ENCODE measurements at regions not wholly inside any gene's neighbourhood (a gene's known extent, or its start where the extent isn't known, plus 50 kb on each side); places are given as distances from the start of the nearest gene placed in this dataset.

- no peak overlapping the region for H3K27ac ChIP-seq (replicated peaks)
- no peaks in the 10 kb centered on the region for H3K27me3 ChIP-seq (ENCODE audit: low read depth)
- DNase-seq: no peak
- H3K4me1 ChIP-seq: no peaks in the 10 kb centered on the region
- no peak overlapping the region for H3K4me3 ChIP-seq
- no peaks in the 10 kb centered on the region for H3K36me3 ChIP-seq
- intact Hi-C loops (cut with micrococcal nuclease): no loop called here
- H3K9me3 ChIP-seq (replicated peaks): peaks cover 10% of the 10 kb centered on the region
- no peak for TF ChIP-seq CTCF (IDR thresholded peaks at IDR 0.05; ENCODE audit: borderline replicate concordance)
These were observed 816.5 kb downstream of the EFNA5 start for GRCh38 chr5:106854105-106854687.

- DNase-seq: no peak
- peaks cover 10% of the 10 kb centered on the region for H3K9me3 ChIP-seq (replicated peaks)
- no peaks in the 10 kb centered on the region for H3K4me1 ChIP-seq
- no peak overlapping the region for H3K4me3 ChIP-seq
- intact Hi-C loops (cut with micrococcal nuclease): no loop called here
- no peaks in the 10 kb centered on the region for H3K36me3 ChIP-seq
- no peaks in the 10 kb centered on the region for H3K27me3 ChIP-seq (ENCODE audit: low read depth)
- TF ChIP-seq CTCF (IDR thresholded peaks at IDR 0.05; ENCODE audit: borderline replicate concordance): no peak
- H3K27ac ChIP-seq (replicated peaks): no peak overlapping the region
These were observed 817.5 kb downstream of the EFNA5 start for GRCh38 chr5:106853266-106853665.

GRCh38 chr5:106849266-106849665 lies 821.5 kb downstream of the EFNA5 start:
- Histone ChIP-seq H3K36me3 (no peaks in the 10 kb centered on the region), H3K4me3 (no peak overlapping the region), H3K27ac (replicated peaks) (no peak overlapping the region), H3K27me3 (ENCODE audit: low read depth) (no peaks in the 10 kb centered on the region), H3K9me3 (replicated peaks) (no peaks in the 10 kb centered on the region), H3K4me1 (no peaks in the 10 kb centered on the region)
- DNase-seq: no peak
- TF ChIP-seq CTCF (IDR thresholded peaks at IDR 0.05; ENCODE audit: borderline replicate concordance): no peak
- intact Hi-C loops (cut with micrococcal nuclease): no loop called here

- H3K9me3 ChIP-seq (replicated peaks): peaks cover 2% of the 10 kb centered on the region
- no peaks in the 10 kb centered on the region for H3K4me1 ChIP-seq
- no peak overlapping the region for H3K27ac ChIP-seq (replicated peaks)
These were observed 826.8 kb downstream of the EFNA5 start for GRCh38 chr5:106843812-106844416.

GRCh38 chr5:106833517-106833916 lies 837.2 kb downstream of the EFNA5 start:
- no peak for TF ChIP-seq CTCF (IDR thresholded peaks at IDR 0.05; ENCODE audit: borderline replicate concordance)
- no peaks in the 10 kb centered on the region for H3K4me1 ChIP-seq
- no peak for DNase-seq
- H3K4me3 ChIP-seq: no peak overlapping the region
- no peaks in the 10 kb centered on the region for H3K36me3 ChIP-seq
- no peak overlapping the region for H3K27ac ChIP-seq (replicated peaks)
- H3K27me3 ChIP-seq (ENCODE audit: low read depth): no peaks in the 10 kb centered on the region
- H3K9me3 ChIP-seq (replicated peaks): peaks cover 7% of the 10 kb centered on the region
- intact Hi-C loops (cut with micrococcal nuclease): no loop called here

More at GRCh38 chr5:106843812-106844416, 826.8 kb downstream of the EFNA5 start:
- H3K4me3 ChIP-seq: no peak overlapping the region
- H3K27me3 ChIP-seq (ENCODE audit: low read depth): no peaks in the 10 kb centered on the region
- H3K36me3 ChIP-seq: no peaks in the 10 kb centered on the region
- TF ChIP-seq CTCF (IDR thresholded peaks at IDR 0.05; ENCODE audit: borderline replicate concordance): no peak
- intact Hi-C loops (cut with micrococcal nuclease): no loop called here
- no peak for DNase-seq

Measured in left ventricle myocardium inferior (tissue), 1 donor.